Fibroblast of pulmonary artery (primary cell): ENCODE measurements at regions not wholly inside any gene's neighbourhood (a gene's known extent, or its start where the extent isn't known, plus 50 kb on each side); places are given as distances from the start of the nearest gene placed in this dataset.

Experiments used
- DNase-seq: peaks from one replicate; pipeline ENCODE4 v3.0.0-alpha.2; 2010; ENCODE audit warnings: low read depth
- H3K4me3 ChIP-seq: replicated peaks from 2 replicates; pipeline ENCODE4 v1.5.1; 2011; ENCODE audit warnings: low read depth, mild to moderate bottlenecking, control low read depth, low read length, moderate library complexity
- TF ChIP-seq, protein P1 (sequence below): IDR thresholded peaks from 2 replicates; pipeline ENCODE4 v1.5.1; 2011; ENCODE audit warnings: mild to moderate bottlenecking, control low read depth, low read length, inconsistent platforms; ENCODE audit errors: missing control alignments

GRCh38 chr6:102853249-102853955, 1459.9 kb downstream of the GRIK2 start:
- TF ChIP-seq, protein P1, sequence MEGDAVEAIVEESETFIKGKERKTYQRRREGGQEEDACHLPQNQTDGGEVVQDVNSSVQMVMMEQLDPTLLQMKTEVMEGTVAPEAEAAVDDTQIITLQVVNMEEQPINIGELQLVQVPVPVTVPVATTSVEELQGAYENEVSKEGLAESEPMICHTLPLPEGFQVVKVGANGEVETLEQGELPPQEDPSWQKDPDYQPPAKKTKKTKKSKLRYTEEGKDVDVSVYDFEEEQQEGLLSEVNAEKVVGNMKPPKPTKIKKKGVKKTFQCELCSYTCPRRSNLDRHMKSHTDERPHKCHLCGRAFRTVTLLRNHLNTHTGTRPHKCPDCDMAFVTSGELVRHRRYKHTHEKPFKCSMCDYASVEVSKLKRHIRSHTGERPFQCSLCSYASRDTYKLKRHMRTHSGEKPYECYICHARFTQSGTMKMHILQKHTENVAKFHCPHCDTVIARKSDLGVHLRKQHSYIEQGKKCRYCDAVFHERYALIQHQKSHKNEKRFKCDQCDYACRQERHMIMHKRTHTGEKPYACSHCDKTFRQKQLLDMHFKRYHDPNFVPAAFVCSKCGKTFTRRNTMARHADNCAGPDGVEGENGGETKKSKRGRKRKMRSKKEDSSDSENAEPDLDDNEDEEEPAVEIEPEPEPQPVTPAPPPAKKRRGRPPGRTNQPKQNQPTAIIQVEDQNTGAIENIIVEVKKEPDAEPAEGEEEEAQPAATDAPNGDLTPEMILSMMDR: no peak
- DNase-seq: no peak
- H3K4me3 ChIP-seq: no peak overlapping the region

DNA sequence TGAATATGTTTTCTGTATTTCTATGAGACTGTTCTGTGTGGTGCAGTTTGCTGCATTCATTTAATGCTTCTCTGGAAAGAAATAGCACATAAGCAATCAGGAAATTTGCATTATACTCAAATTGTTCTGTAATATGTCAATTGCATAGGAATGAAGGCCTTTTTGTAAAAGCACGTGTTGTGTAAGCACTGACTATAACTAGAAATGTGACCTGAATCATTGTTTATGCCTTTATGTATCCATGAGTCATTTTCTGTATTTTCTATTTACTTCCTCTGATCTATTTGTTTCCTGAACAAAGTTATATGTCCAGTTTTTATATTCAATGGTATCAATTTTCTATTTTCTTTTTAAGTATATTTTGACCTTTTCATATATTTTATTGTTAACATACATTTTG, 1455.3 kb downstream of the GRIK2 start:
- TF ChIP-seq, protein P1: no peak
- no peak for DNase-seq
- H3K4me3 ChIP-seq: no peak overlapping the region

DNA sequence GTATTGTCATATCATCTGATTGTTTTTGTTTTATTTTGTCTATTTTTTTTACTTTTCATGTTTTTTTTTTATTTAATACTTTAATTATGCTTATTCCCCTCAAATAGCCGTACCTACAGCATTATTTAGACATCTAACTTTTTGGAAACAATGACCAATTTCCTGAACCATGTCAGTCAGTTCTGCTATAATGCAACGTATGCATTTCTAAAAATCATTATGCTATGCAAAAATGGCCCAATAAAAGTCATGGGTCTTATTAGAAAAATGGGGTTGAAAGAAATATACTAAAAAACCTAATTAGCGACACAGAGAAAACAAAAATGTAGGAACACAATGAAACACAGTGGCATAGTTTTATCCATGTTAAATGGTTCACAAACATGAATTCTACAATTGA, 1454.7 kb downstream of the GRIK2 start:
- TF ChIP-seq, protein P1: no peak
- H3K4me3 ChIP-seq: no peak overlapping the region
- no peak for DNase-seq

GRCh38 chr6:102841060-102841459, 1447.6 kb downstream of the GRIK2 start:
- DNase-seq: no peak
- TF ChIP-seq, protein P1: no peak
- no peak overlapping the region for H3K4me3 ChIP-seq

GRCh38 chr6:102832021-102832420, 1438.5 kb downstream of the GRIK2 start:
- DNase-seq: no peak
- TF ChIP-seq, protein P1: no peak
- H3K4me3 ChIP-seq: no peak overlapping the region

DNA sequence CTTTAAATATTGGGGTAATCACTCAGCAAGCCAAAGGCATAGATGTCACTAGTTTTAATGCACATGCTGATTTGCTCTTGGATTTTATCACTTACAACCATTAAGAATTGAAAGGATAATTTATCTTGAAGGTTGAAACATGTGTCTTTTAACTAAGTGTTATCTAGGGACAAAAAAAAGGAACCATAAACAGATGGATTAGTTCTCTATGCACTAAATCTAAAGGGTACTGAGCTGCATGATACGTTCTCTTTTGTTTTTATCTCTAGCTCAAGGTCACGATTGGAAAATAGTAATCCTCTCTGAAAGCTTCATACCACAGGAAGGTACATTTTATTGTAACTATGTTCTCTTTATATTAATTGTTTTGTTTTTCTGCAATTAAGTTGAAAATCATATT, 1426.6 kb downstream of the GRIK2 start:
- TF ChIP-seq, protein P1: no peak
- H3K4me3 ChIP-seq: no peak overlapping the region
- no peak for DNase-seq

DNA sequence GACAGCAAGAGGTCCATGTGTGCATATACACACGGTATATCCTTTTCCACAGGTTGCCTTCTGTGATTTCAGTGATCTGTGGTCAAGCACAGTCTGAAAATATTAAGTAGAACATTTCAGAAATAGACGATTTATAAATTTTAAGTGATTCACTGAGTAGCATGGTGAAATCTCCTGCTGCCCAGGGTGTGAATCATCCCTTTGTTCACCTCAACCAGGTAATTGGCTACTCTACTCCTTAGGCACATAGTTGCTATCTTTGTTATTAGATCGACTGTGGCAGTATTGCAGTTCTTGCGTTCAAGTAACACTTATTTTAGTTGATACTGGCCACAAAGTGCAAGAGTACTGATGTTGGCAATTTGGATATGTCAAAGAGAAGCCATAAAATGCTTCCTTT, 1421.7 kb downstream of the GRIK2 start:
- DNase-seq: no peak
- no peak overlapping the region for H3K4me3 ChIP-seq
- TF ChIP-seq, protein P1: no peak
